ENCODE measurements at regions not wholly inside any gene's neighbourhood (a gene's known extent, or its start where the extent isn't known, plus 50 kb on each side); places are given as distances from the start of the nearest gene placed in this dataset.

GRCh38 chr19:27870293-27870692, 1342.7 kb downstream of the UQCRFS1 start:
- ChIA-PET CTCF (no interaction called here), POLR2A (no interaction called here)
- Histone ChIP-seq H3K79me2 (ENCODE audit: control insufficient read depth, insufficient read depth, low read length) (no peaks in the 10 kb centered on the region), H3K36me3 (ENCODE audit: control insufficient read depth in 2 of 2, extremely low read depth in 1 of 2, insufficient read depth in 2 of 2, low read length in 2 of 2) (no peaks in the 10 kb centered on the region), H3K4me1 (ENCODE audit: control insufficient read depth, extremely low read depth, insufficient read depth, low read length) (no peaks in the 10 kb centered on the region), H3K4me2 (ENCODE audit: insufficient read depth, low read length) (no peak overlapping the region), H3K4me3 (replicated peaks in 1 of 3; ENCODE audit: insufficient read depth in 1 of 3, low read depth in 1 of 3, low read length in 3 of 3) (no peak overlapping the region), H2AFZ (ENCODE audit: low read depth, low read length) (no peak overlapping the region), H3K9ac (replicated peaks; ENCODE audit: extremely low read depth, insufficient read depth, low read length) (no peak overlapping the region), H4K20me1 (replicated peaks; ENCODE audit: control insufficient read depth, extremely low read depth, insufficient read depth, low read length) (no peaks in the 10 kb centered on the region), H3K9me1 (replicated peaks; ENCODE audit: control insufficient read depth, extremely low read depth, insufficient read depth, low read length) (no peaks in the 10 kb centered on the region), H3K27ac (ENCODE audit: insufficient read depth, low read depth, low read length) (no peak overlapping the region), H3K27me3 (ENCODE audit: control insufficient read depth in 2 of 2, insufficient read depth in 2 of 2, low read length in 2 of 2) (no peaks in the 10 kb centered on the region), H3K9me3 (replicated peaks; ENCODE audit: control insufficient read depth, insufficient read depth, low read length) (peaks cover 7% of the 10 kb centered on the region)
- BruUV-seq (replicated peaks) = no TSS peak
- intact Hi-C loops (cut with micrococcal nuclease) = no loop called here
- dilution Hi-C loops (cut with MboI; ENCODE audit: extremely low pct_ligation_motif_present, low sequenced_read_pairs) = no loop called here
- DNase-seq (ENCODE audit: low read depth, low spot score) (no peak), FAIRE-seq (no peak)
- TF ChIP-seq GATA2 (IDR thresholded peaks at IDR 0.05; ENCODE audit: insufficient read depth, insufficient read length, low read depth, low read length) (no peak), FOS (IDR thresholded peaks at IDR 0.05; ENCODE audit: borderline replicate concordance, insufficient read depth, low read length) (no peak), JUN (IDR thresholded peaks at IDR 0.05; ENCODE audit: borderline replicate concordance, insufficient read depth, insufficient read length, low read depth) (no peak), POLR2AphosphoS5 (IDR thresholded peaks at IDR 0.05; ENCODE audit: insufficient read depth, low read depth, low read length) (no peak), CTCF (IDR thresholded peaks at IDR 0.05; ENCODE audit: extremely low read depth in 1 of 2, insufficient read depth in 1 of 2, low read depth in 1 of 2, low read length in 2 of 2) (no peak), MYC (IDR thresholded peaks at IDR 0.05; ENCODE audit: low read depth, low read length) (no peak), POLR2A (IDR thresholded peaks at IDR 0.05; ENCODE audit: low read depth, low read length) (no peak), EZH2 (IDR thresholded peaks at IDR 0.05; ENCODE audit: borderline replicate concordance, low read depth, low read length, severe bottlenecking) (no peak)
- TF ChIP-seq, protein P1, sequence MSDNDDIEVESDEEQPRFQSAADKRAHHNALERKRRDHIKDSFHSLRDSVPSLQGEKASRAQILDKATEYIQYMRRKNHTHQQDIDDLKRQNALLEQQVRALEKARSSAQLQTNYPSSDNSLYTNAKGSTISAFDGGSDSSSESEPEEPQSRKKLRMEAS (IDR thresholded peaks at IDR 0.05; ENCODE audit: insufficient read depth, insufficient read length) = no peak

Measured in endothelial cell of umbilical vein (primary cell).